ENCODE measurements at regions not wholly inside any gene's neighbourhood (a gene's known extent, or its start where the extent isn't known, plus 50 kb on each side); places are given as distances from the start of the nearest gene placed in this dataset.

DNA sequence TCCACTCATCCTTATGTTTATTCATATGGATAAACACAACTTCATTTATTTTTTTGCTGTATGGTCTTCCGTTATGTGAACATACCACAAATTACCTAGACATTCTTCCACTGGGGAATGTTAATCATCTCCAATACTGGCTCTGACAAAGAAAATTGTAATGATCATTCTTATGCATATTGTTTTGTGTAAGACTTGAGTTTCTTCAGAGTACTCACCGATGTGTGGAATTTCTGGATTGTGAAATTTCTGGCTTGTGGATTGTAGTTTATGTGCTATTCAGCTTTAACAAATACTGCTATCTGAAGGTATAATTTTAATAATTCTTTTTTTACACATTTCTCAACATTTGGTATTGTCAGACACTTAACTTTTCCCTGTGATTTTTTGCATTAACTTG, 212.2 kb upstream of the THUMPD2 start (continued):
- TF ChIP-seq, protein P1, sequence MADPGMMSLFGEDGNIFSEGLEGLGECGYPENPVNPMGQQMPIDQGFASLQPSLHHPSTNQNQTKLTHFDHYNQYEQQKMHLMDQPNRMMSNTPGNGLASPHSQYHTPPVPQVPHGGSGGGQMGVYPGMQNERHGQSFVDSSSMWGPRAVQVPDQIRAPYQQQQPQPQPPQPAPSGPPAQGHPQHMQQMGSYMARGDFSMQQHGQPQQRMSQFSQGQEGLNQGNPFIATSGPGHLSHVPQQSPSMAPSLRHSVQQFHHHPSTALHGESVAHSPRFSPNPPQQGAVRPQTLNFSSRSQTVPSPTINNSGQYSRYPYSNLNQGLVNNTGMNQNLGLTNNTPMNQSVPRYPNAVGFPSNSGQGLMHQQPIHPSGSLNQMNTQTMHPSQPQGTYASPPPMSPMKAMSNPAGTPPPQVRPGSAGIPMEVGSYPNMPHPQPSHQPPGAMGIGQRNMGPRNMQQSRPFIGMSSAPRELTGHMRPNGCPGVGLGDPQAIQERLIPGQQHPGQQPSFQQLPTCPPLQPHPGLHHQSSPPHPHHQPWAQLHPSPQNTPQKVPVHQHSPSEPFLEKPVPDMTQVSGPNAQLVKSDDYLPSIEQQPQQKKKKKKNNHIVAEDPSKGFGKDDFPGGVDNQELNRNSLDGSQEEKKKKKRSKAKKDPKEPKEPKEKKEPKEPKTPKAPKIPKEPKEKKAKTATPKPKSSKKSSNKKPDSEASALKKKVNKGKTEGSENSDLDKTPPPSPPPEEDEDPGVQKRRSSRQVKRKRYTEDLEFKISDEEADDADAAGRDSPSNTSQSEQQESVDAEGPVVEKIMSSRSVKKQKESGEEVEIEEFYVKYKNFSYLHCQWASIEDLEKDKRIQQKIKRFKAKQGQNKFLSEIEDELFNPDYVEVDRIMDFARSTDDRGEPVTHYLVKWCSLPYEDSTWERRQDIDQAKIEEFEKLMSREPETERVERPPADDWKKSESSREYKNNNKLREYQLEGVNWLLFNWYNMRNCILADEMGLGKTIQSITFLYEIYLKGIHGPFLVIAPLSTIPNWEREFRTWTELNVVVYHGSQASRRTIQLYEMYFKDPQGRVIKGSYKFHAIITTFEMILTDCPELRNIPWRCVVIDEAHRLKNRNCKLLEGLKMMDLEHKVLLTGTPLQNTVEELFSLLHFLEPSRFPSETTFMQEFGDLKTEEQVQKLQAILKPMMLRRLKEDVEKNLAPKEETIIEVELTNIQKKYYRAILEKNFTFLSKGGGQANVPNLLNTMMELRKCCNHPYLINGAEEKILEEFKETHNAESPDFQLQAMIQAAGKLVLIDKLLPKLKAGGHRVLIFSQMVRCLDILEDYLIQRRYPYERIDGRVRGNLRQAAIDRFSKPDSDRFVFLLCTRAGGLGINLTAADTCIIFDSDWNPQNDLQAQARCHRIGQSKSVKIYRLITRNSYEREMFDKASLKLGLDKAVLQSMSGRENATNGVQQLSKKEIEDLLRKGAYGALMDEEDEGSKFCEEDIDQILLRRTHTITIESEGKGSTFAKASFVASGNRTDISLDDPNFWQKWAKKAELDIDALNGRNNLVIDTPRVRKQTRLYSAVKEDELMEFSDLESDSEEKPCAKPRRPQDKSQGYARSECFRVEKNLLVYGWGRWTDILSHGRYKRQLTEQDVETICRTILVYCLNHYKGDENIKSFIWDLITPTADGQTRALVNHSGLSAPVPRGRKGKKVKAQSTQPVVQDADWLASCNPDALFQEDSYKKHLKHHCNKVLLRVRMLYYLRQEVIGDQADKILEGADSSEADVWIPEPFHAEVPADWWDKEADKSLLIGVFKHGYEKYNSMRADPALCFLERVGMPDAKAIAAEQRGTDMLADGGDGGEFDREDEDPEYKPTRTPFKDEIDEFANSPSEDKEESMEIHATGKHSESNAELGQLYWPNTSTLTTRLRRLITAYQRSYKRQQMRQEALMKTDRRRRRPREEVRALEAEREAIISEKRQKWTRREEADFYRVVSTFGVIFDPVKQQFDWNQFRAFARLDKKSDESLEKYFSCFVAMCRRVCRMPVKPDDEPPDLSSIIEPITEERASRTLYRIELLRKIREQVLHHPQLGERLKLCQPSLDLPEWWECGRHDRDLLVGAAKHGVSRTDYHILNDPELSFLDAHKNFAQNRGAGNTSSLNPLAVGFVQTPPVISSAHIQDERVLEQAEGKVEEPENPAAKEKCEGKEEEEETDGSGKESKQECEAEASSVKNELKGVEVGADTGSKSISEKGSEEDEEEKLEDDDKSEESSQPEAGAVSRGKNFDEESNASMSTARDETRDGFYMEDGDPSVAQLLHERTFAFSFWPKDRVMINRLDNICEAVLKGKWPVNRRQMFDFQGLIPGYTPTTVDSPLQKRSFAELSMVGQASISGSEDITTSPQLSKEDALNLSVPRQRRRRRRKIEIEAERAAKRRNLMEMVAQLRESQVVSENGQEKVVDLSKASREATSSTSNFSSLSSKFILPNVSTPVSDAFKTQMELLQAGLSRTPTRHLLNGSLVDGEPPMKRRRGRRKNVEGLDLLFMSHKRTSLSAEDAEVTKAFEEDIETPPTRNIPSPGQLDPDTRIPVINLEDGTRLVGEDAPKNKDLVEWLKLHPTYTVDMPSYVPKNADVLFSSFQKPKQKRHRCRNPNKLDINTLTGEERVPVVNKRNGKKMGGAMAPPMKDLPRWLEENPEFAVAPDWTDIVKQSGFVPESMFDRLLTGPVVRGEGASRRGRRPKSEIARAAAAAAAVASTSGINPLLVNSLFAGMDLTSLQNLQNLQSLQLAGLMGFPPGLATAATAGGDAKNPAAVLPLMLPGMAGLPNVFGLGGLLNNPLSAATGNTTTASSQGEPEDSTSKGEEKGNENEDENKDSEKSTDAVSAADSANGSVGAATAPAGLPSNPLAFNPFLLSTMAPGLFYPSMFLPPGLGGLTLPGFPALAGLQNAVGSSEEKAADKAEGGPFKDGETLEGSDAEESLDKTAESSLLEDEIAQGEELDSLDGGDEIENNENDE (IDR thresholded peaks at IDR 0.05; ENCODE audit: low read depth, low read length) = no peak
